IMR-90 (cell line): ENCODE measurements at regions not wholly inside any gene's neighbourhood (a gene's known extent, or its start where the extent isn't known, plus 50 kb on each side); places are given as distances from the start of the nearest gene placed in this dataset.

Experiments used
- ATAC-seq: fragments of 200-7000 bp; cut with Tn5 transposase; 2 replicates; pipeline ENCODE4 v1.9.1; 2020; ENCODE audit warnings: low read depth, mild to moderate bottlenecking, moderate library complexity
- BruUV-seq: library from RNA; stranded (reverse); fragments of 400-500 nt; replicated peaks from 2 replicates; lab custom pipeline; 2021; lab: Mats Ljungman, UMichigan
- CTCF ChIA-PET: fragments of 300-600 bp; formaldehyde crosslinking; extraction: SDS; loops from one replicate; lab custom pipeline; 2021; ENCODE audit warnings: antibody characterized with exemption; lab: Yijun Ruan, JAX
- POLR2A ChIA-PET: fragments of 300-600 bp; sonication (Branson Sonifier 250); formaldehyde crosslinking; loops from one replicate; lab custom pipeline; 2022; ENCODE audit warnings: antibody characterized with exemption; ENCODE audit not compliant: unreplicated experiment; lab: Charles Lee
- DNase-seq: peaks from one replicate; pipeline ENCODE4 v3.0.0; 2013
- H2AFZ ChIP-seq: replicated peaks from 2 replicates; pipeline ENCODE3; 2013; ENCODE audit warnings: low read length, mild to moderate bottlenecking; ENCODE audit not compliant: poor library complexity
- H2AK5ac ChIP-seq: 2 replicates; pipeline ENCODE4 v1.6.1; 2013; ENCODE audit warnings: low read depth, low read length, inconsistent platforms
- H2AK9ac ChIP-seq: replicated peaks from 2 replicates; pipeline ENCODE3; 2013; ENCODE audit warnings: mild to moderate bottlenecking, low read depth, low read length, moderate library complexity; ENCODE audit not compliant: poor library complexity
- H2BK120ac ChIP-seq: 2 replicates; pipeline ENCODE4 v1.6.1; 2013; ENCODE audit warnings: low read depth, low read length, inconsistent platforms
- H2BK15ac ChIP-seq: 3 replicates; pipeline ENCODE4 v1.6.1; 2013; ENCODE audit warnings: low read depth, low read length, inconsistent platforms
- H2BK20ac ChIP-seq: 2 replicates; pipeline ENCODE4 v1.6.1; 2013; ENCODE audit warnings: low read depth, mild to moderate bottlenecking, inconsistent platforms, low read length, moderate library complexity
- H2BK5ac ChIP-seq: 2 replicates; pipeline ENCODE4 v1.6.1; 2013; ENCODE audit warnings: mild to moderate bottlenecking, low read depth, low read length, inconsistent platforms; ENCODE audit not compliant: poor library complexity, severe bottlenecking
- H3K14ac ChIP-seq: replicated peaks from 2 replicates; pipeline ENCODE4 v1.6.1; 2013; ENCODE audit warnings: low read depth, low read length, inconsistent platforms
- H3K18ac ChIP-seq: 2 replicates; pipeline ENCODE4 v1.6.1; 2013; ENCODE audit warnings: low read depth, low read length, control low read depth
- H3K23ac ChIP-seq: 2 replicates; pipeline ENCODE4 v1.6.1; 2013; ENCODE audit warnings: low read depth, low read length, inconsistent platforms
- H3K27ac ChIP-seq: 2 replicates; pipeline ENCODE4 v1.5.1; 2013; ENCODE audit warnings: mild to moderate bottlenecking, control low read depth, low read length; ENCODE audit not compliant: insufficient read depth
- H3K27me3 ChIP-seq: 2 replicates; pipeline ENCODE4 v1.6.1; 2013; ENCODE audit warnings: low read length; ENCODE audit not compliant: control insufficient read depth, insufficient read depth
- H3K36me3 ChIP-seq: 2 replicates; pipeline ENCODE4 v1.6.1; 2013; ENCODE audit warnings: low read length, mixed read lengths; ENCODE audit not compliant: control insufficient read depth, insufficient read depth
- H3K4ac ChIP-seq: 2 replicates; pipeline ENCODE4 v1.6.1; 2013; ENCODE audit warnings: low read depth, low read length, inconsistent platforms
- H3K4me1 ChIP-seq: 2 replicates; pipeline ENCODE4 v1.6.1; 2013; ENCODE audit warnings: low read length, mixed read lengths; ENCODE audit not compliant: control insufficient read depth, insufficient read depth
- H3K4me2 ChIP-seq: 2 replicates; pipeline ENCODE4 v1.6.1; 2013; ENCODE audit warnings: low read depth, mild to moderate bottlenecking, control low read depth, low read length, moderate library complexity
- H3K4me3 ChIP-seq: 2 replicates; pipeline ENCODE4 v1.5.1; 2013; ENCODE audit warnings: low read depth, mild to moderate bottlenecking, control low read depth, low read length, moderate library complexity; ENCODE audit not compliant: insufficient read depth
- H3K56ac ChIP-seq: 2 replicates; pipeline ENCODE4 v1.6.1; 2013; ENCODE audit warnings: low read length, inconsistent platforms; ENCODE audit not compliant: insufficient read depth; ENCODE audit errors: extremely low read depth
- H3K79me1 ChIP-seq, 2 experiments: 2 replicates each; pipeline ENCODE4 v1.6.1; 2013; ENCODE audit warnings: low read length in 2 of 2, inconsistent platforms in 1 of 2, low read depth in 1 of 2
- H3K9ac ChIP-seq: 2 replicates; pipeline ENCODE4 v1.6.1; 2013; ENCODE audit warnings: low read depth, low read length, control low read depth
- H3K9me1 ChIP-seq: 2 replicates; pipeline ENCODE4 v1.6.1; 2013; ENCODE audit warnings: low read length, inconsistent platforms; ENCODE audit not compliant: insufficient read depth
- H3K9me3 ChIP-seq: 2 replicates; pipeline ENCODE4 v1.6.1; 2013; ENCODE audit warnings: low read length; ENCODE audit not compliant: control insufficient read depth, insufficient read depth
- H4K20me1 ChIP-seq: 2 replicates; pipeline ENCODE4 v1.6.1; 2013; ENCODE audit warnings: low read length, inconsistent platforms; ENCODE audit not compliant: insufficient read depth
- H4K5ac ChIP-seq: 2 replicates; pipeline ENCODE4 v1.6.1; 2013; ENCODE audit warnings: mild to moderate bottlenecking, low read depth, low read length, control low read depth
- H4K8ac ChIP-seq, 2 experiments: 2 replicates each; pipeline ENCODE4 v1.6.1; 2013; ENCODE audit warnings: low read depth in 2 of 2, low read length in 2 of 2, control low read depth in 1 of 2, inconsistent platforms in 1 of 2
- H4K91ac ChIP-seq: 2 replicates; pipeline ENCODE4 v1.6.1; 2013; ENCODE audit warnings: low read depth, low read length, inconsistent platforms; ENCODE audit not compliant: insufficient read depth
- CEBPB ChIP-seq: IDR thresholded peaks from 2 replicates; pipeline ENCODE4 v1.6.1; 2012; ENCODE audit warnings: low read depth, low read length, improper control_type of control experiment
- USF2 ChIP-seq: fragments of 150-350 bp; IDR thresholded peaks from 2 replicates; pipeline ENCODE4 v1.6.1; 2017; ENCODE audit warnings: mild to moderate bottlenecking, antibody characterized with exemption, low read length, low read depth
- WGBS, 2 experiments: methylation state at CpG; one replicate each; pipeline versions ENCODE4 v1.1.5 to v1.1.7; 2013; ENCODE audit warnings: missing lambda C conversion rate in 2 of 2; ENCODE audit not compliant: insufficient read length in 1 of 2; ENCODE audit errors: extremely low coverage in 2 of 2; 5-methylcytosine and 5-hydroxymethylcytosine counted together
- dilution Hi-C: fragments of 300-500 bp; cut with HindIII; formaldehyde crosslinking; loops from one replicate; pipeline ENCODE4 v1.14.3; 2018; ENCODE audit warnings: low sequenced_read_pairs; ENCODE audit not compliant: unreplicated experiment
- in situ Hi-C: fragments of 300-500 bp; cut with MboI; formaldehyde crosslinking; loops from 3 replicates; pipeline ENCODE4 v1.14.3; 2019; ENCODE audit warnings: low sequenced_read_pairs, inconsistent platforms, mixed read lengths
- intact Hi-C: fragments of 100-400 bp; cut with micrococcal nuclease; formaldehyde crosslinking; loops from 2 replicates; pipeline ENCODE4 v1.10.0; 2022

DNA sequence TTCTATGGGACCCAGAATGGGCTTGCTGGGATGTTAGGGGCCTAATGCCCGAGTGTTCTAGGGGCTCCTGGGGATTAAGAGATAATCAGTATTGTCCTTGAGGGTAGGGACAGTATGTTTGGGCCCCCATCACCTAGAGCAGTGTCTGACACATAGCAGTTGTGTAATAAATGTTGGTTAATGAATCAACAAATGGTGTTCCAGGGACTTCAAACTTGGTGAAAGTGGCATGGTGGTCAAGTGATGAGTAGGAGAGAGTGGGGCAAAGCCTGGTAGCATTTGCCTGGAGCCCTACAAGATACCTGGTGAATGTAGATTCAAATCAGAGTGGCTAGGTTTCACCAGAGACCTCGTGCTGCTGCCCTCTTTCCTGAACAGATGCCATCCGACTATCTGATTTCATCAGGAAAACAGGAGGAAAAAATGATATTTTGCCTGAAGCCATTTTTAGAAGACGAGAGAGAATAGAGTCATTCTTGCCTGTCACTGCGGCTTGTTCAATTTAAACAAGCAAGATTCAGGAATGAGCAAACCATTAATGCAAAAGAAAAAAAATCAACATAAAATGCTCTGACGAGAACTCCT, 117.3 kb downstream of the RPL22L1 start:
- H2BK20ac ChIP-seq = peak overlapping the region; percentile 100
- H3K23ac ChIP-seq = peak overlapping the region; percentile 100
- in situ Hi-C loops = no loop called here
- H3K79me1 ChIP-seq = peaks cover 0 to 8% of the 10 kb centered on the region in 2 experiments; a peak in 2 of 4 replicates
- H3K4me1 ChIP-seq = peaks cover 28% of the 10 kb centered on the region
- H3K9ac ChIP-seq = peak overlapping the region; percentile 37
- ATAC-seq = no peak
- intact Hi-C loops = loop anchor here (5.0 to 10.0 kb wide), 3 partner anchors 310 to 1022 kb away; partner anchors contain the start of gene CLDN11
- CTCF ChIA-PET = interaction anchor here (0.8 to 1.7 kb wide), 5 partner anchors 9 to 62 kb away, joined by 3 to 8 read pairs (median 7); no protein-coding TSS in a partner anchor
- H4K5ac ChIP-seq = peak overlapping the region; percentile 100
- no peak for DNase-seq
- dilution Hi-C loops = no loop called here
- no TSS peak for BruUV-seq
- no peaks in the 10 kb centered on the region for H3K9me3 ChIP-seq
- POLR2A ChIA-PET = interaction anchor here (1.1 kb wide), 1 partner anchor 57 kb away, joined by 4 read pairs; no protein-coding TSS in a partner anchor
- H2AK9ac ChIP-seq = peak overlapping the region; percentile 90
- H3K14ac ChIP-seq = peak overlapping the region; percentile 99
- H3K56ac ChIP-seq = peak overlapping the region; percentile 98
- H3K4ac ChIP-seq = peak overlapping the region; percentile 100
- peaks cover 25% of the 10 kb centered on the region for H3K9me1 ChIP-seq
- no peak overlapping the region for H2AFZ ChIP-seq
- no peaks in the 10 kb centered on the region for H3K27me3 ChIP-seq
- H4K91ac ChIP-seq = peak overlapping the region; percentile 99
- peak overlapping the region; percentile 100 for H3K27ac ChIP-seq
- H4K20me1 ChIP-seq = no peaks in the 10 kb centered on the region
- peak overlapping the region; percentile 100 for H2BK120ac ChIP-seq
- peak overlapping the region; percentile 92 for H2AK5ac ChIP-seq
- no peak overlapping the region for H3K4me3 ChIP-seq
- H2BK15ac ChIP-seq = peak overlapping the region; percentile 92; the same call in 2 of the 3 replicates
- H4K8ac ChIP-seq = peak overlapping the region; percentile 86 to 98
- no peaks in the 10 kb centered on the region for H3K36me3 ChIP-seq
- TF ChIP-seq CEBPB (0 out of 2 replicates have a peak, but pooled peaks have one; percentile 7), USF2 (no peak)
- no peak overlapping the region; the same call in 1 of the 2 replicates for H3K4me2 ChIP-seq
- peak overlapping the region; percentile 99 for H3K18ac ChIP-seq
- peak overlapping the region; percentile 99 for H2BK5ac ChIP-seq
- 100% methylated on average over 1 of the region's 6 CpGs; no CpG with 5 or more reads in 1 of the 2 experiments for WGBS, 2 experiments
